LoVo (cell line): ENCODE measurements at regions not wholly inside any gene's neighbourhood (a gene's known extent, or its start where the extent isn't known, plus 50 kb on each side); places are given as distances from the start of the nearest gene placed in this dataset.
"Not testable (repeated sequence)": the region's sequence is repeated elsewhere in the genome, so short reads cannot be mapped to it uniquely, and the experiment has no call there.

ENCODE experiments used
- DNase-seq: peaks from one replicate; pipeline ENCODE4 v3.0.0-alpha.2; 2016; ENCODE audit warnings: low spot score

- DNase-seq: no peak
Measured at GRCh38 chr4:160485071-160485687, 1382.3 kb downstream of the RAPGEF2 start.

- DNase-seq: no peak
Measured at GRCh38 chr4:160492181-160492580, 1389.3 kb downstream of the RAPGEF2 start.

- DNase-seq: no peak
Measured at GRCh38 chr4:160493206-160493605, 1390.3 kb downstream of the RAPGEF2 start.

- no peak for DNase-seq
Measured at GRCh38 chr4:160495356-160495755, 1392.5 kb downstream of the RAPGEF2 start.

GRCh38 chr4:160498211-160498610 lies 1395.3 kb downstream of the RAPGEF2 start:
- no peak for DNase-seq

- DNase-seq: no peak
Measured at GRCh38 chr4:160505724-160506123, 1402.8 kb downstream of the RAPGEF2 start.

- no peak for DNase-seq
Measured at GRCh38 chr4:160510928-160511327, 1408.0 kb downstream of the RAPGEF2 start.

- DNase-seq: no peak
Measured at GRCh38 chr4:160514126-160514525, 1411.2 kb downstream of the RAPGEF2 start.

GRCh38 chr4:160523231-160523630 lies 1420.4 kb downstream of the RAPGEF2 start:
- no peak for DNase-seq

- no peak for DNase-seq
Measured at GRCh38 chr4:160537681-160538080, 1434.8 kb downstream of the RAPGEF2 start.

GRCh38 chr4:160546201-160546600 lies 1443.3 kb downstream of the RAPGEF2 start:
- no peak for DNase-seq

- DNase-seq: not testable (repeated sequence)
Measured at GRCh38 chr4:160549951-160550519, 1447.2 kb downstream of the RAPGEF2 start.

- DNase-seq: no peak
Measured at GRCh38 chr4:160562661-160563060, 1459.8 kb downstream of the RAPGEF2 start.

- no peak for DNase-seq
Measured at GRCh38 chr4:160563552-160564282, 1460.8 kb downstream of the RAPGEF2 start.

- no peak for DNase-seq
Measured at GRCh38 chr4:160567634-160568033, 1464.8 kb downstream of the RAPGEF2 start.

GRCh38 chr4:160570271-160570670 lies 1467.4 kb downstream of the RAPGEF2 start:
- DNase-seq: no peak

GRCh38 chr4:160574272-160574671 lies 1471.4 kb downstream of the RAPGEF2 start:
- DNase-seq: not testable (repeated sequence)

GRCh38 chr4:160580581-160580980 lies 1477.7 kb downstream of the RAPGEF2 start:
- DNase-seq: no peak

GRCh38 chr4:160592258-160592657 lies 1489.4 kb downstream of the RAPGEF2 start:
- no peak for DNase-seq

- DNase-seq: no peak
Measured at GRCh38 chr4:160595646-160596045, 1492.8 kb downstream of the RAPGEF2 start.

GRCh38 chr4:160604541-160604940 lies 1501.7 kb downstream of the RAPGEF2 start:
- no peak for DNase-seq

- DNase-seq: no peak
Measured at GRCh38 chr4:160611181-160611580, 1508.3 kb downstream of the RAPGEF2 start.

- no peak for DNase-seq
Measured at GRCh38 chr4:160631044-160631443, 1528.2 kb downstream of the RAPGEF2 start.
